A673 (cell line): ENCODE measurements at regions not wholly inside any gene's neighbourhood (a gene's known extent, or its start where the extent isn't known, plus 50 kb on each side); places are given as distances from the start of the nearest gene placed in this dataset.

Source experiments
- BruUV-seq: library from RNA; stranded (reverse); fragments of 400-500 nt; replicated peaks from 2 replicates; lab custom pipeline; 2021; lab: Mats Ljungman, UMichigan
- CTCF ChIA-PET: fragments of 300-600 bp; sonication (Branson Sonifier 250); formaldehyde crosslinking; loops from one replicate; lab custom pipeline; 2022; ENCODE audit warnings: antibody characterized with exemption; lab: Charles Lee
- POLR2A ChIA-PET: fragments of 300-600 bp; sonication (Branson Sonifier 250); formaldehyde crosslinking; loops from one replicate; lab custom pipeline; 2022; ENCODE audit warnings: antibody characterized with exemption; ENCODE audit not compliant: low non-redundant PET; lab: Charles Lee
- DNase-seq: peaks from one replicate; pipeline ENCODE4 v3.0.0-alpha.2; 2015; ENCODE audit warnings: low spot score
- H3K27ac ChIP-seq: fragments of 200-600 bp; sonication (generic); 2 replicates; pipeline ENCODE4 v1.5.1; 2016; ENCODE audit warnings: mixed run types, low read depth, mild to moderate bottlenecking, mixed read lengths, antibody characterized with exemption, low read length; ENCODE audit not compliant: poor library complexity, severe bottlenecking
- H3K27me3 ChIP-seq: fragments of 200-600 bp; sonication (generic); replicated peaks from 2 replicates; pipeline ENCODE4 v1.6.1; 2017; ENCODE audit warnings: mixed run types, low read depth, mild to moderate bottlenecking, mixed read lengths, antibody characterized with exemption, low read length; ENCODE audit not compliant: insufficient read depth, poor library complexity
- H3K36me3 ChIP-seq: fragments of 200-600 bp; sonication (generic); 2 replicates; pipeline ENCODE4 v1.6.1; 2016; ENCODE audit warnings: mixed run types, mild to moderate bottlenecking, mixed read lengths, antibody characterized with exemption, low read length; ENCODE audit not compliant: insufficient read depth, poor library complexity, severe bottlenecking
- H3K4me1 ChIP-seq: fragments of 200-600 bp; sonication (generic); 2 replicates; pipeline ENCODE4 v1.6.1; 2017; ENCODE audit warnings: mixed run types, mild to moderate bottlenecking, mixed read lengths, antibody characterized with exemption, low read length; ENCODE audit not compliant: insufficient read depth, poor library complexity, severe bottlenecking
- H3K4me3 ChIP-seq: fragments of 200-600 bp; sonication (generic); 2 replicates; pipeline ENCODE4 v1.5.1; 2016; ENCODE audit warnings: low read depth, mixed run types, mild to moderate bottlenecking, mixed read lengths, low read length; ENCODE audit not compliant: poor library complexity, severe bottlenecking
- H3K9me3 ChIP-seq: fragments of 200-600 bp; sonication (generic); 2 replicates; pipeline ENCODE4 v1.6.1; 2016; ENCODE audit warnings: mixed run types, low read depth, mild to moderate bottlenecking, mixed read lengths, antibody characterized with exemption, low read length; ENCODE audit not compliant: poor library complexity, severe bottlenecking
- EZH2 ChIP-seq: fragments of 200-600 bp; sonication (generic); IDR thresholded peaks from 2 replicates; pipeline ENCODE4 v1.6.1; 2017; ENCODE audit warnings: borderline replicate concordance, low read depth, mild to moderate bottlenecking, mixed read lengths, antibody characterized with exemption, low read length; ENCODE audit not compliant: poor library complexity, severe bottlenecking
- intact Hi-C: fragments of 100-400 bp; cut with micrococcal nuclease; formaldehyde crosslinking; loops from one replicate; pipeline ENCODE4 v1.10.0; 2022; ENCODE audit not compliant: unreplicated experiment
- TF ChIP-seq, protein P1 (sequence below): fragments of 300-800, 200-600 bp; sonication (generic); conservative IDR thresholded peaks from 2 replicates; pipeline ENCODE4 v1.5.1; 2017; ENCODE audit warnings: low read depth, mild to moderate bottlenecking, antibody characterized with exemption, low read length, moderate library complexity, mixed read lengths

DNA sequence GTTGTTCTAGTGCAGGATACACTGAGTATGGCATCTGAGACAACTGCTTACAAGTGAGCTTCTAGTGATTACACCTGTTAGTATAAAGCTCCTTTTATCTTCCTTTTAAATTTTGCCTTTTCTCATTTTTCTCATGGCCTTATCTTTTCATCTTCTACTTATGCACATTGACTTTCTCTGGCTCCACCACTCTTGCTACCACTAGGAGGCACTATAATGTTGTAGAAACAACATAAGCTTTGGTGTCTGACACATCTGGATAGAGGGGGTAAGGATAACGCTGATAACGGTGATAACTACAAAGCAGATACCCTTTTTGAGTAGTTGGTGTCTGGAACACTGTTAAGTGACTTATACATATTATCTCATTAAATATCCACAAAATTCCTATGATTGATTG lies 187.4 kb upstream of the TEX13C start:
- TF ChIP-seq EZH2, result no peak
- TF ChIP-seq, protein P1, sequence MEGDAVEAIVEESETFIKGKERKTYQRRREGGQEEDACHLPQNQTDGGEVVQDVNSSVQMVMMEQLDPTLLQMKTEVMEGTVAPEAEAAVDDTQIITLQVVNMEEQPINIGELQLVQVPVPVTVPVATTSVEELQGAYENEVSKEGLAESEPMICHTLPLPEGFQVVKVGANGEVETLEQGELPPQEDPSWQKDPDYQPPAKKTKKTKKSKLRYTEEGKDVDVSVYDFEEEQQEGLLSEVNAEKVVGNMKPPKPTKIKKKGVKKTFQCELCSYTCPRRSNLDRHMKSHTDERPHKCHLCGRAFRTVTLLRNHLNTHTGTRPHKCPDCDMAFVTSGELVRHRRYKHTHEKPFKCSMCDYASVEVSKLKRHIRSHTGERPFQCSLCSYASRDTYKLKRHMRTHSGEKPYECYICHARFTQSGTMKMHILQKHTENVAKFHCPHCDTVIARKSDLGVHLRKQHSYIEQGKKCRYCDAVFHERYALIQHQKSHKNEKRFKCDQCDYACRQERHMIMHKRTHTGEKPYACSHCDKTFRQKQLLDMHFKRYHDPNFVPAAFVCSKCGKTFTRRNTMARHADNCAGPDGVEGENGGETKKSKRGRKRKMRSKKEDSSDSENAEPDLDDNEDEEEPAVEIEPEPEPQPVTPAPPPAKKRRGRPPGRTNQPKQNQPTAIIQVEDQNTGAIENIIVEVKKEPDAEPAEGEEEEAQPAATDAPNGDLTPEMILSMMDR, result peak; percentile 79
- no peaks in the 10 kb centered on the region for H3K27me3 ChIP-seq
- intact Hi-C loops, result loop anchor here (2.0 to 10.0 kb wide), 3 partner anchors 71 to 740 kb away; no protein-coding TSS in a partner anchor

DNA sequence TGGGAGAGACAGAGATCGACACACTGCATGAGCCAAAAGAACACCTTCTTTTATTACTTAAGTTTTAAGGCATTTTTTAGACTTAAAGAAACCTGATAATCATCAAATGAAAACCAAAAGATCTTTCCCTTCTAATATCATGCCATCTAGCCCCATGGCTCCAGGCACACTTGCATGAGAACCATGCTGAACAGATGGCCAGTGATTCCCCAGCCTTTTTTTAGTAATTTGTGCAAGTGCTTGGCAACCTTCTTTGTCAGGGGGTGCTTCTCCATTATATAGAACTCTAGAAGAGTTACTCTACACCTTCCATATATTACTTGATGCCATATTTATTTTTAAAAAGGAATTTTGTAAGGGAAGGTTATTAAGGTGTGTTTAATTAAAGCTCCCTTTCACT lies 182.2 kb upstream of the TEX13C start:
- H3K36me3 ChIP-seq, result no peaks in the 10 kb centered on the region
- H3K27ac ChIP-seq, result no peak overlapping the region
- DNase-seq, result no peak
- no peaks in the 10 kb centered on the region for H3K4me1 ChIP-seq
- no TSS peak for BruUV-seq
- H3K9me3 ChIP-seq, result no peaks in the 10 kb centered on the region
- no peak overlapping the region for H3K4me3 ChIP-seq
- no peaks in the 10 kb centered on the region for H3K27me3 ChIP-seq
- ChIA-PET CTCF (no interaction called here), POLR2A (no interaction called here)
- intact Hi-C loops, result loop anchor here (10.0 kb wide), 1 partner anchor 187 kb away; no protein-coding TSS in a partner anchor
- no peak for TF ChIP-seq EZH2

More for the DNA sequence above, 187.4 kb upstream of the TEX13C start:
- Histone ChIP-seq H3K4me1 (no peaks in the 10 kb centered on the region), H3K36me3 (no peaks in the 10 kb centered on the region), H3K9me3 (no peaks in the 10 kb centered on the region), H3K27ac (no peak overlapping the region), H3K4me3 (no peak overlapping the region)
- POLR2A ChIA-PET, result no interaction called here
- peak; percentile 68 for DNase-seq
- CTCF ChIA-PET, result no interaction called here
- no TSS peak for BruUV-seq

DNA sequence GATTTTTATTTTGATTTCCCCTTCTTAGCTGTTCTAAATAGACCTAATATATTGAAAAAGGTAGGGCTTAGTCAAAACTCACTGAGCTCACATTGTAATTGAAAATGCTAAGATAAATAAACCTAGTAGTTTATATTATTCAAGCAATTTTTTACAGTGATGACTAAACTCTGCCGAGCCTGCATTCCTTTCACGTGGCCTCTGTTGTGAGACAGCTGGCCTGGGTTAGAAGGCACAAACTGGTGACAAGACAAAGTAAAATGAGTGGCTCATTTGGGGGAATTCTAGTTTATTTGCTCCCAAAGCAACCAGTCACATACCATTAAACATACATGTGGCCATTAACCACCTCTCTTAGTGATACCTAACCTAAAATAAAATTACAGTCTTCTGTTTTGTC lies 169.4 kb upstream of the TEX13C start:
- ChIA-PET CTCF (no interaction called here), POLR2A (no interaction called here)
- no peak for DNase-seq
- Histone ChIP-seq H3K4me1 (peaks cover 6% of the 10 kb centered on the region), H3K36me3 (no peaks in the 10 kb centered on the region), H3K9me3 (no peaks in the 10 kb centered on the region), H3K27ac (no peak overlapping the region), H3K4me3 (no peak overlapping the region), H3K27me3 (no peaks in the 10 kb centered on the region)
- TF ChIP-seq EZH2, result no peak
- TF ChIP-seq, protein P1, result no peak
- no TSS peak for BruUV-seq
- intact Hi-C loops, result no loop called here

- Histone ChIP-seq H3K4me3 (no peak overlapping the region), H3K9me3 (no peaks in the 10 kb centered on the region), H3K27ac (no peak overlapping the region), H3K27me3 (no peaks in the 10 kb centered on the region), H3K4me1 (peaks cover 6% of the 10 kb centered on the region), H3K36me3 (no peaks in the 10 kb centered on the region)
- TF ChIP-seq, protein P1, result no peak
- TF ChIP-seq EZH2, result no peak
- intact Hi-C loops, result no loop called here
- ChIA-PET POLR2A (no interaction called here), CTCF (no interaction called here)
- BruUV-seq, result no TSS peak
- DNase-seq, result no peak
These were observed 168.5 kb upstream of the TEX13C start for GRCh38 chrX:125151146-125151545.
